K562 (cell line): ENCODE measurements at regions not wholly inside any gene's neighbourhood (a gene's known extent, or its start where the extent isn't known, plus 50 kb on each side); places are given as distances from the start of the nearest gene placed in this dataset.

Source experiments
- ATAC-seq: fragments of 200-7000 bp; cut with Tn5 transposase; 3 replicates; pipeline ENCODE4 v1.9.1; 2020; ENCODE audit warnings: moderate library complexity
- BruUV-seq: library from RNA; stranded (reverse); fragments of 400-500 nt; replicated peaks from 2 replicates; lab custom pipeline; 2021; lab: Mats Ljungman, UMichigan
- CTCF ChIA-PET: fragments of 300-600 bp; formaldehyde crosslinking; extraction: SDS; loops from one replicate; lab custom pipeline; 2021; ENCODE audit warnings: low intra/inter-chr PET ratio; lab: Yijun Ruan, JAX
- POLR2A ChIA-PET: fragments of 300-600, 350-650 bp; sonication (Branson Sonifier 250); formaldehyde crosslinking; extraction: SDS; loops from one replicate; lab custom pipeline; 2021; ENCODE audit warnings: antibody characterized with exemption, inconsistent platforms; lab: Yijun Ruan, JAX
- DNase-seq, 4 experiments: peaks; one replicate each; pipeline versions ENCODE4 v3.0.0 to v3.0.0-alpha.2; 2011 to 2018; ENCODE audit warnings: low spot score in 3 of 4, mixed read lengths in 3 of 4; ENCODE audit errors: extremely low read depth in 1 of 4
- FAIRE-seq: peaks from 2 replicates; lab custom pipeline; 2011; peaks lifted over from hg19 to GRCh38; lab: Jason Lieb, UNC
- H2AFZ ChIP-seq: 2 replicates; pipeline ENCODE4 v1.6.0; 2011; ENCODE audit warnings: low read depth, low read length, control low read depth, inconsistent platforms
- H3K27ac ChIP-seq: fragments of 200-600 bp; 3 replicates; pipeline ENCODE4 v1.8.0; 2011; ENCODE audit warnings: low read depth, mild to moderate bottlenecking, control low read depth, inconsistent platforms, low read length, moderate library complexity, mixed read lengths; ENCODE audit errors: extremely low read depth
- H3K27me3 ChIP-seq, 2 experiments: fragments of 300-600 bp in 1 of 2; 2 replicates in 1 of 2; 3 replicates in 1 of 2; pipeline versions ENCODE4 v1.6.0 to v1.8.0; 2011; ENCODE audit warnings: inconsistent platforms in 2 of 2, low read length in 2 of 2, mild to moderate bottlenecking in 1 of 2, mixed read lengths in 1 of 2, moderate library complexity in 1 of 2; ENCODE audit not compliant: control insufficient read depth in 2 of 2, insufficient read depth in 2 of 2
- H3K36me3 ChIP-seq: fragments of 300-600 bp; 3 replicates; pipeline ENCODE4 v1.8.0; 2011; ENCODE audit warnings: mild to moderate bottlenecking, low read length, inconsistent platforms; ENCODE audit not compliant: control insufficient read depth, insufficient read depth
- H3K4me1 ChIP-seq, 2 experiments: fragments of 200-600 bp in 1 of 2; replicated peaks in 1 of 2; 2 replicates in 1 of 2; 3 replicates in 1 of 2; pipeline versions ENCODE4 v1.5.1 to v1.8.0; 2011; ENCODE audit warnings: inconsistent platforms in 2 of 2, low read length in 2 of 2, mild to moderate bottlenecking in 1 of 2, mixed read lengths in 1 of 2, moderate library complexity in 1 of 2; ENCODE audit not compliant: control insufficient read depth in 2 of 2, insufficient read depth in 2 of 2
- H3K4me2 ChIP-seq: 2 replicates; pipeline ENCODE4 v1.6.1; 2011; ENCODE audit warnings: low read length, control low read depth, inconsistent platforms, mixed read lengths; ENCODE audit not compliant: insufficient read depth
- H3K4me3 ChIP-seq: fragments of 200-600 bp; sonication (generic), shearing (Covaris generic); 2 replicates; pipeline ENCODE4 v1.5.1; 2016; ENCODE audit warnings: control low read depth, inconsistent platforms
- H3K79me2 ChIP-seq: fragments of 200-600 bp; 3 replicates; pipeline ENCODE4 v1.8.0; 2011; ENCODE audit warnings: low read length, inconsistent platforms; ENCODE audit not compliant: control insufficient read depth, insufficient read depth
- H3K9ac ChIP-seq, 2 experiments: 2 replicates each; pipeline versions ENCODE4 v1.6.0 to v1.6.1; 2011; ENCODE audit warnings: low read depth in 2 of 2, low read length in 2 of 2, control low read depth in 1 of 2, inconsistent platforms in 1 of 2, mild to moderate bottlenecking in 1 of 2, mixed read lengths in 1 of 2; ENCODE audit not compliant: insufficient read depth in 1 of 2
- H3K9me1 ChIP-seq: one replicate; pipeline ENCODE4 v1.6.0; 2011; ENCODE audit warnings: inconsistent platforms, mild to moderate bottlenecking, low read length, moderate library complexity; ENCODE audit not compliant: control insufficient read depth, insufficient read depth
- H3K9me3 ChIP-seq: replicated peaks from 2 replicates; pipeline ENCODE4 v1.5.1; 2011; ENCODE audit warnings: low read depth, low read length, inconsistent platforms; ENCODE audit not compliant: control insufficient read depth, insufficient read depth
- H4K20me1 ChIP-seq: replicated peaks from 2 replicates; pipeline ENCODE4 v1.6.1; 2011; ENCODE audit warnings: low read length, inconsistent platforms, mixed read lengths; ENCODE audit not compliant: control insufficient read depth, insufficient read depth
- CCAR2 ChIP-seq: fragments of 200-400 bp; formaldehyde crosslinking; IDR thresholded peaks from 2 replicates; pipeline ENCODE4 v1.6.1; 2017; ENCODE audit warnings: mild to moderate bottlenecking, low read depth, low read length
- CEBPG ChIP-seq, 3 experiments: fragments of 200-800 bp in 1 of 3; sonication (Bioruptor generic) in 1 of 3; sonication (generic) in 1 of 3; formaldehyde crosslinking in 1 of 3; IDR thresholded peaks in 2 of 3; conservative IDR thresholded peaks in 1 of 3; 2 replicates each; pipeline versions ENCODE4 v1.6.1 to v1.8.0; 2016 to 2022; ENCODE audit warnings: missing compliant biosample characterization in 2 of 3, missing genetic modification characterization in 2 of 3, mild to moderate bottlenecking in 1 of 3, missing genetic modification reagents in 1 of 3
- COPS2 ChIP-seq: fragments of 450-650 bp; conservative IDR thresholded peaks from 2 replicates; pipeline ENCODE4 v1.6.1; 2016; ENCODE audit warnings: mild to moderate bottlenecking, moderate library complexity
- CSDE1 ChIP-seq, 2 experiments: fragments of 450-650 bp; IDR thresholded peaks; 2 replicates each; pipeline ENCODE4 v1.6.1; 2016; ENCODE audit warnings: mild to moderate bottlenecking in 1 of 2
- E2F6 ChIP-seq, 2 experiments: IDR thresholded peaks; 2 replicates each; pipeline ENCODE4 v1.6.1; 2011; ENCODE audit warnings: borderline replicate concordance in 1 of 2, control low read depth in 1 of 2, low read depth in 1 of 2, low read length in 1 of 2, mild to moderate bottlenecking in 1 of 2, mixed read lengths in 1 of 2, moderate library complexity in 1 of 2; ENCODE audit not compliant: insufficient read depth in 1 of 2, insufficient read length in 1 of 2, poor library complexity in 1 of 2, severe bottlenecking in 1 of 2; ENCODE audit errors: extremely low read depth in 1 of 2
- ESRRA ChIP-seq: fragments of 450-650 bp; IDR thresholded peaks from 2 replicates; pipeline ENCODE4 v1.6.1; 2014; ENCODE audit warnings: low read depth, mild to moderate bottlenecking, moderate library complexity, borderline replicate concordance
- FOS ChIP-seq: IDR thresholded peaks from 3 replicates; pipeline ENCODE4 v1.6.1; 2011; ENCODE audit not compliant: insufficient read length; ENCODE audit errors: extremely low read depth
- ILK ChIP-seq: fragments of 450-650 bp; IDR thresholded peaks from 2 replicates; pipeline ENCODE4 v1.6.1; 2016; ENCODE audit warnings: missing genetic modification characterization, low read depth, mild to moderate bottlenecking, missing compliant biosample characterization, moderate library complexity, borderline replicate concordance
- MTF1 ChIP-seq: fragments of 250-450 bp; sonication (Bioruptor Pico); IDR thresholded peaks from 2 replicates; pipeline ENCODE4 v1.9.0; 2021; ENCODE audit warnings: moderate library complexity, mild to moderate bottlenecking, inconsistent platforms, borderline replicate concordance
- PCBP2 ChIP-seq: fragments of 200-400 bp; formaldehyde crosslinking; IDR thresholded peaks from 2 replicates; pipeline ENCODE4 v1.6.1; 2018; ENCODE audit warnings: low read length, low read depth, mild to moderate bottlenecking, moderate library complexity; ENCODE audit not compliant: poor library complexity, severe bottlenecking
- POLR3G ChIP-seq: IDR thresholded peaks from 2 replicates; pipeline ENCODE4 v1.6.1; 2011; ENCODE audit not compliant: insufficient read length, insufficient replicate concordance; ENCODE audit errors: extremely low read depth
- PTTG1 ChIP-seq: fragments of 450-650 bp; IDR thresholded peaks from 2 replicates; pipeline ENCODE4 v1.6.1; 2016; ENCODE audit warnings: low read depth, mild to moderate bottlenecking, missing genetic modification characterization, missing compliant biosample characterization
- SNAPC5 ChIP-seq: fragments of 250-450 bp; sonication (Bioruptor Pico); IDR thresholded peaks from 2 replicates; pipeline ENCODE4 v1.8.0; 2021; ENCODE audit warnings: moderate library complexity, mild to moderate bottlenecking, inconsistent platforms
- ZNF124 ChIP-seq: sonication (generic); formaldehyde crosslinking; IDR thresholded peaks from 2 replicates; pipeline ENCODE4 v1.8.1; 2022; ENCODE audit warnings: missing genetic modification reagents
- ZNF77 ChIP-seq: fragments of 250-450 bp; sonication (Bioruptor Pico); IDR thresholded peaks from 2 replicates; pipeline ENCODE4 v1.5.0; 2020
- WGBS: fragments of 100-300 bp; shearing (Covaris generic); methylation state at CpG from one replicate; pipeline ENCODE4 v1.1.6; 2016; ENCODE audit warnings: low coverage, mixed read lengths; ENCODE audit not compliant: insufficient coverage; ENCODE audit errors: missing lambda C conversion rate; 5-methylcytosine and 5-hydroxymethylcytosine counted together
- in situ Hi-C: fragments of 300-500 bp; cut with MboI; formaldehyde crosslinking; loops from 4 replicates; pipeline ENCODE4 v1.15.0; 2018; ENCODE audit warnings: inconsistent platforms, mixed read lengths
- intact Hi-C: fragments of 100-400 bp; cut with micrococcal nuclease; formaldehyde crosslinking; loops from 2 replicates; pipeline ENCODE4 v1.14.2; 2022

GRCh38 chr18:27577752-27578151 is 392.6 kb upstream of the CHST9 start:
- Histone ChIP-seq H3K9ac (no peak overlapping the region), H3K4me2 (no peak overlapping the region), H3K4me3 (no peak overlapping the region), H4K20me1 (no peaks in the 10 kb centered on the region), H3K27me3 (no peaks in the 10 kb centered on the region), H3K27ac (no peak overlapping the region), H2AFZ (no peak overlapping the region), H3K79me2 (no peaks in the 10 kb centered on the region), H3K4me1 (no peaks in the 10 kb centered on the region), H3K9me1 (no peaks in the 10 kb centered on the region), H3K36me3 (no peaks in the 10 kb centered on the region), H3K9me3 (no peaks in the 10 kb centered on the region)
- TF ChIP-seq SNAPC5 (CRISPR knock-in tag), result no peak
- intact Hi-C loops (no loop called here), in situ Hi-C loops (no loop called here)
- FAIRE-seq, result no peak
- 0% methylated on average over 5 of the region's 5 CpGs for WGBS
- ATAC-seq, result no peak
- POLR2A ChIA-PET, result no interaction called here
- DNase-seq, result no peak
- CTCF ChIA-PET, result no interaction called here
- no TSS peak for BruUV-seq

GRCh38 chr18:27577265-27577664 is 392.2 kb upstream of the CHST9 start:
- 0% methylated on average over 3 of the region's 3 CpGs for WGBS
- Histone ChIP-seq H3K27me3 (no peaks in the 10 kb centered on the region), H3K79me2 (no peaks in the 10 kb centered on the region), H3K9ac (no peak overlapping the region), H4K20me1 (no peaks in the 10 kb centered on the region), H2AFZ (no peak overlapping the region), H3K4me3 (no peak overlapping the region), H3K4me2 (no peak overlapping the region), H3K4me1 (no peaks in the 10 kb centered on the region), H3K36me3 (no peaks in the 10 kb centered on the region), H3K9me1 (no peaks in the 10 kb centered on the region), H3K9me3 (no peaks in the 10 kb centered on the region), H3K27ac (no peak overlapping the region)
- ChIA-PET POLR2A (no interaction called here), CTCF (no interaction called here)
- no peak for TF ChIP-seq PCBP2
- no peak for TF ChIP-seq COPS2
- TF ChIP-seq ILK (tag), result no peak
- TF ChIP-seq CEBPG (CRISPR knock-in tag; IDR thresholded peaks at IDR 0.05), result no peak
- no peak for TF ChIP-seq CEBPG (tag; conservative IDR thresholded peaks at IDR 0.05 in 1 of 2, IDR thresholded peaks at IDR 0.05 in 1 of 2)
- no peak for TF ChIP-seq CSDE1 (IDR thresholded peaks at IDR 0.05)
- no peak for TF ChIP-seq ZNF77 (CRISPR knock-in tag)
- TF ChIP-seq POLR3G, result no peak
- no peak for TF ChIP-seq ESRRA
- no peak for TF ChIP-seq PTTG1
- TF ChIP-seq FOS, result no peak
- TF ChIP-seq E2F6 (IDR thresholded peaks at IDR 0.05; ENCODE audit: borderline replicate concordance in 1 of 2, extremely low read depth in 1 of 2, insufficient read depth in 1 of 2, insufficient read length in 1 of 2, low read depth in 1 of 2, low read length in 1 of 2, poor library complexity in 1 of 2, severe bottlenecking in 1 of 2), result no peak
- no peak for TF ChIP-seq ZNF124 (CRISPR knock-in tag)
- no peak for TF ChIP-seq CCAR2
- no peak for TF ChIP-seq MTF1 (CRISPR knock-in tag)
- no peak for ATAC-seq
- BruUV-seq, result no TSS peak
- no peak for FAIRE-seq
- no peak for DNase-seq
- intact Hi-C loops (no loop called here), in situ Hi-C loops (no loop called here)
